GM18502 (cell line): ENCODE measurements at regions not wholly inside any gene's neighbourhood (a gene's known extent, or its start where the extent isn't known, plus 50 kb on each side); places are given as distances from the start of the nearest gene placed in this dataset.

ENCODE experiments used
- ATAC-seq: cut with Tn5 transposase; IDR thresholded peaks from one replicate; pipeline ENCODE4 v1.9.1; 2021; ENCODE audit warnings: mild to moderate bottlenecking; ENCODE audit not compliant: unreplicated experiment, poor library complexity

DNA sequence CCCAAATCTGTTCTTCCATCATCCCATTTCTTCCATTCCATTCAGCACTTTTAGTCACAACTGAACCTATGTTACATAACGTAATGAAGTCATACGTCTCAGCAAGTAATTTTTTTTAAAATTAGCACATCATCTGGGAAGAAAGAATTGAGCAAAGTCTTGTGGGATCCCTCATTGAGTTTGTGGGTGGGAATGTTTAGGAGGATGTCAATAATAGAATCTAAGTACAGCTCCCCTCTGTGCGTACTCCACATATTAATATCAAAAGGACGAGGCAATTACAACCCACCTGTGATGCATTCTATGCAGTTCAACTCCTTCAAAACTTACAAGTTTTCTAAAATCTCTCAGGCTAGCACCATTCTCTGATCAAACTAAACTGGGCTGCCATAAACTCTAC is 526.3 kb downstream of the AGTPBP1 start:
- no peak for ATAC-seq

DNA sequence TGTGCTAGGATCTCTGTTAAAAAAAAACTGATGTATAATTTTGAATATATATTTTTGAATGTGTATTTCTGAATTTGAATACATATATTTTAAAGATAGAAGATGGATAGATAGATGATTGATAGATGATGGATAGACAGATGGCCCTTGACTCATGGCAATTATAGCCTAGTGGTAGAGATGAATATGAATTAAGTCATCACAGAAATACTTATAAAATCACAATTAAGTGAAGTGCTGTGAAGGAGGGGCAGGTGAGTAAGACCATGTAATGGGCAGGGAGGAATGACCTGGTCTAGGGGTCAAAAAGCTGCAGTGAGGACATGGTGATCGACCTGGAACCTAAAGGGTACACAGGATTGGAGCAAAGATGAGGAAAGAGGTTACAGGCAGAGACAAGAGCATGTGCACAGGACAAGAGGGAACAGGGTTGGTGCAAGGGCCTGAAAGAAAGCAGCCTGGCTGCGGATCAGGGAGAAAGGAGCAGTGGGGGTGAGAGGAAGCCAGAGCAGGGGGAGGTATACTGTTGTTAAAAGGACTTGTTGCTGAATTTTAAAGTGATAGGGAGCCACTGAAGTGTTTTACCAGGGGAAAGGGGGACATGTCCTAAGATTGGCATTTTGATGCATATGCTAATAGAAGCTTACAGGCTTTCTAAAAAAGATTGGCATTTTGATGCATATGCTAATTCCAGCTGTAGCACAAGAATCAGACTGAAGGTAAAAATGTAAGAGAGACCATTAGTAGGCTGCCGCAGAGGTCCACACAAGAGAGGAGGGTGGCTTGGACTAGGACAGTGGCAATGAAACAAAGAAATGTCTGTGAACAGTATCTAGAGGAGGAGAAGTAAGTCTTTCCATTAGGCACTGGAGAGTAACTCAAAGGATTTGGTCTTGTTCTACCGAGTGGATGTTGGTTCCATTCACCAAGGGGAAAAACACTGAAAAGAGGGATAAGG is 527.8 kb downstream of the AGTPBP1 start:
- ATAC-seq, result no peak

DNA sequence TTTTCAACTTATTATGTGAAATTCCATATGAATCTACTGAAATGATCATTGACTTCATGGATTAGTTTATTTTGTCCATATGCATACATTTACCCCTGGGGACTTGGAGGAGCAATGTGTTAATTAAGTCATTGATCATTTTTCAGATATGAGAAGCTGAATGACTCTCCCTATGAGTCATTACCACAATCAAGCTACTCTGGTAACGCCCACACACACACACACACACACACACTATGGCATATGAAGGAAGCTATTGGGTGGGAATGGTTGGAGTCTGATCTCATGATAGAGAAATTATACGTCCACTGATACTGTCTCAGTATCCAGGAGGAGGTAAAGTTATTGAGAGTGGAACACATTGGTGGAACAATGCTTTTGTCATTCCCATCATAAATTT is 528.9 kb downstream of the AGTPBP1 start:
- no peak for ATAC-seq

DNA sequence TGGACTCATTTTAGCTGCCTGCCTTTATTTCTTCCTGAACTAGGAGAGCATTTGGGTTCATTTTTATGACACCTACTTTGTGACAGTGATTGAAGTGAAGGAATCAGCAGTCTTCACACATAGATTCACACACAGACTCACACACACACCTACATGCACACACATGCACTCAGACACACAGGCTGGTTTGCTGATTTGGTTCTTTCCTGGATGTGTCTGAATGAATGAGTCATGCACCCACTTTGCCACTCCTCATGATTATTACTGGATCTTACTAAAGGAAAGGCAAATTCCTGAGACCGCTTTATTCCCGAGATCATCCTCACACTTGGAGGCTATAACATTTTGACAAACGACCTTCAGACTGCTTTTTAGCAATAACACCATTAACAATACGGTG is 529.5 kb downstream of the AGTPBP1 start:
- ATAC-seq, result no peak

DNA sequence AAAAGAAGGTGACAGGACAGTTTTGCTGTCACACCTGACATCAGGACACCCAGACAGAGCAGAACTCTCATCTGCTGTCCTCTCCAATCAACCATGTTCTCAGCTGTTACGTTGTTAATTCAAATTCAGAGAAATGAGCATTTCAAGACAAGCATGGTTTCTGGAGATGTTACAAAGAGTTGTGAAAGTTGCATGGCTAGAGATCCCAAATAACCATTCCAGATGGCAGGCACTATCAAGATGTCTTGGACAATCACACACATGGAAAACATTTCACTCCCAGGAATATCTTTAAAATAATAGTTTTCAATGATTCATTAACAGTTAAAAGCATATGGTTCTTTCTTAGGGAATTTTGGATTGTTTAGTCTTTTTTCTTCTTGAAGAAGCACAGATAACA is 533.1 kb downstream of the AGTPBP1 start:
- no peak for ATAC-seq

DNA sequence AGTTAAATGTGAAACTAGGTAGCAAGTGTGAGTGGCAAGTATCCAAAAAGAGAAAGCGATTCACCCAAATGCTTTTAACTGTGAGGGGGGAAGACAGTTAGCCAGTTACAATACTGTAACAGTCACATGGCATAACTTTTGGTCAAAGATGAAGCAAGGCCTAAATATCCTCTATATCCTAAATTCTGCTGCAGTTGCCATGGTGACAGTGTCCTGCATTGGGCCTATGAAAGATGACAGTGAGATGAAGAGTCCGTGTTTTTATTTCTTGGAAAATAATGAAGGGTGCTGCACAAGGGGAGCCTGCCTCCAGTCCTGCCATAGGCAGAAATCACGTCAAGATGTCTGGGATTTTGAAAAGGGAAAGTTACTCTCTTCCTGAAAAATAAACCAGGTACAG is 534.6 kb downstream of the NTRK2 start:
- ATAC-seq, result no peak

DNA sequence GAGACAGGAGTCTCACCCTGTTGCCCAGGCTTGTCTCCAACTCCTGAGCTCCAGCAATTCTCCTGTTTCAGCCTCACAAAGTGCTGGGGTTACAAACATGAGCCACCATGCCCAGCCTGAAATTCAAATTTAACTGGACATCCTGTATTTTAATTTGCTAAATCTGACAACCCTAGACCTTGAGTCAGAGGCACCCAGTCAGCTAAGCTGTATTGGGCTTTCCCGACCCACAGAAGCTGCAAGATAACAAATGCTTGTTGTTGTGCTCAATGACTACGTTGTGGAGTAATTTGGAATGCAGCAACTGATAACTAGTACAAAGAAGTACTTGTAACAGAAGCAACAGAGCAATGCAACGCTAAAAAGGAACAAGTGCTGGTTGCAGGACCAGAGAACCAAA is 533.1 kb downstream of the NTRK2 start:
- no peak for ATAC-seq

DNA sequence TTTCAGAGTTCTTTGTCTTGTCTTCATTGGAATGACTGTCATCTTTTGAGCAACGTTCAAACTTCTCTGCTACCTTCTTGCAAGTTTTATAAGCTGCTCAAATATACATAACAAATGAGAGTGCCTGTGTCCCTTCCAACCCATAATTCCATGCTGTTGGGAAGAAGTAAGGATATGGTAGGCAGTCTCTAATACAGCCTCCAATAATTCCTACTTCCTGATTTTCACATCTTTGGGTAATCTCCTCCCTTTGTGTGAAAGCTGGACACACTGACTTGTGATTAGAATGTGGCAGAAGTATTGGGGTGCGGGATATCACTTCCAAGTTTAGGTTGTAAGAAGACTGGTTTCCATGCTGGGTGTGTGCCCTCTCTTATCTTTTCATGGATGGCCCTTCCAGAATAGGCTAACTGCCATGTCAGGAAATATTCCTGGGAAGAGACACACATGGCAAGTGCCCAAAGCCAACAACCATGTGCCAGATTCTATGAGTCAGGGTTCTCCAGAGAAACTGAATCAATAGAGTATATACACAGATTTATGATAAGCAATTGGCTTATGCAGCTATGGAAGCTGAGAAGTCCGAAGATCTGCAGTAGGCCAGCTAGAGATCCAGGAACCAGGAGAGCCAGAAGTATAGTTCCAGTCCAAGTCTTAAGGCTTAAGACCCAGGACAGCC is 531.3 kb downstream of the NTRK2 start:
- no peak for ATAC-seq

DNA sequence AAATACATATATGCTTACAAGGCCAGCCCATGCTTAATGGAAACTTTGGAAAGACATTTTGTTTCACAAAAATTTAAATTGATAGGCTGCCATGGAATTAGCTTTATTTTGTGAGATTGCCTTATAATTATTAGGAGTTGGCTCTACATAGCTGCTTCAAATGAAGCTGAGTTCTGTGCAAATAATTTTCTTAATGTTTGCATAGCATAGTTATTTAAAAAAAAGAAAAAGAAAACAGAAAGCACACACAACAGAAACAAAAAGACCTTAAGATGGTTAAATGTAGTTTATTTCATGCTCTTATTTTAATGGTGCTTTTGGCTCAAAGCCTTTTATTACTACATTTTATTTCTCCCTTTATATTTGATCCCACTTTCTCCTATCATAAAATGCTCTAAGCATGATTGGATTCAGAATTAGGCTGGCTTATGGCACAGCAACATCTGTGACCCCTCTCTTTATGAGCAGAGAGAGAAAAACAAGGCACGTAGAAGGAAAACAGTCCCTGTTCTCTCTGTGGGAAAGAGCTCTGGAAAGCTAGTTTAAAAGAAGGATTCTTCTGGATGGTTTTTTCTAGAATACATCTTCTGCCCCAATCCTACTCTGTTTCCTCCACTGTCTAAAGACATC is 530.5 kb downstream of the NTRK2 start:
- ATAC-seq, result no peak

DNA sequence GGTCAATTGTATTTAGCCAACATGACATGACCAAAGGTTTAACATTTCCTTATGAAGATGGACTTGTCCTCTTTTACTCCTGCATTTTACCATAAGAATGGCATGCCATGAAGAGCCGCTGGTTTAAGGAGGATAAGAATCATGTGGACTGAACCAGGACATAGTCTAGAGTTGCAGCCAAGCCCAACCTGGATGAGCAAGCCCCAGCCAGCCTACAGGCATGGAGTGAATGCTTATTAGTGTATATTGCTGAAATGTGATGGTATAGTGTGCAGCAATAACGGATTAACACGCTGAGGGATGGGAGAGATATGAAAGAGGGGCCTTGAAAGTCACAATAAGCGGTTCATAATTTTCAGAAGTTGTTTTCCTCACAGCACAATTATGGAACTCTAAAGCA is 523.2 kb downstream of the NTRK2 start:
- ATAC-seq, result no peak

DNA sequence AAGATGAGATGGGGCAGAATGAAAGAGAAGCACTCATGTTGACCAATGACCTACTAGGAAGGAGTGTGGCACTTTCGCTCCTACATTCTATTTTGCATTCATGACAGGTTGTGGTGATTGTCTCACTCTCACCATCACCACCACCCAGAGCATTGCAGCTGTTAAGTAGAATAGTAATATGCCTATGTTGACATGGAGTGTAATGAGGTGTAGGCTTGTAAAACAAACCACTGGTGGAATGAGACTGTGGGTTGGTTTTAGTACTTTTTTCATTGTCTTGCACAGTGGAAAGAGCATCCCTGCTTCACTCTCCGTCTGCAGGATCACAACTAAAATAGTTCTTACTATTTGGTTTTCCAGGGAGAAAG is 516.7 kb downstream of the NTRK2 start:
- ATAC-seq, result no peak

DNA sequence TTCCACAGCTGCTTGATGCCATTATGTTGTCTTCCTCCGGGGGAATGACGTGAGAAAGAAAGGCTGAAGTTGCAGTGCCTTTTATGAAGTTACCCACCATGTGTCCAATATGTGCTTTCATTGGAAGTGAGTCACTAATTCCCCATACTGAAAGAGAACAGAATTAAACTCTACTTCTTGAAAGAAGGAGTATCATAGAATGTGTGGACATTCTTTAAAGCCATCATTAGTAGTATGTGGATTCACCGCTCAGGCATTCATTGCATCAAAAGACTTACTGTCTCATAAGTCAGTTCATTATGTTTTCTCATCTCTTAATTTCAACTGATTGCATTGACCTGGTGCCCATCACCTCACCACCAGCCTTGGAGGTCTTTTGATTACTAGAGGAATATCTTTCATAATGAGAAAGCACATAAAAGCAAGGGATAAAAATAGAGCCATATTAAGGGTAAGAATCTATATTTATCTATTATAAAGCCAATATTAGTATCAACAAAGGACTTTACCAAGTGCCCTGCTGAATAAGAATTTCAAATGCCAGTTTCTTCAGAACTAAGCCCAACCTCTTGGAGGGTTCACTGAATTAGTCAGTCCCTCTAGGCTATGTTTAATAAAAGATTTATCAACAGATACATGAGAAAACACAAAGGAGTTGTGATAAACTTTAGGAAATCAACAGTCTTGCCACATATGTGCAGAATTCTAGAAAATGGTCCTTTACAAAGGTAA is 516.1 kb downstream of the NTRK2 start:
- no peak for ATAC-seq

DNA sequence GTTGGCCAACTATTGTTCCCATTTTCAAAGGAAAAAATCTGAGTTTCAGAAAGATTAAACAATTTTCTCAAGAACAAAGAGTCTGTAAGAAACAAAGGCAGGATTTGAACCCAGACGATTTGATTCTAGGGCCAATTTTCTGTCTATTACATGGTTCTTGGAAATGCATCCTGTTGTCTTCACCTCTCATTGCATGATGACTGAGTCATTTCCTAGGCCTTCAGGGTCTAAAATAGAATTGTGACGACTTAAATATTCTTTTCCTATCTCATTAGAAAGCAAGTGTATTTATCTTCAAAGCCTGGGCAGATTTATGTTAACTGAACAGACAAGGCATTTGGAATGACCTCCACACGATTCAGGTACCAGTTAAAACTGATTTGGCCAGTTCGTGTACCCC is 512.9 kb downstream of the NTRK2 start:
- no peak for ATAC-seq

DNA sequence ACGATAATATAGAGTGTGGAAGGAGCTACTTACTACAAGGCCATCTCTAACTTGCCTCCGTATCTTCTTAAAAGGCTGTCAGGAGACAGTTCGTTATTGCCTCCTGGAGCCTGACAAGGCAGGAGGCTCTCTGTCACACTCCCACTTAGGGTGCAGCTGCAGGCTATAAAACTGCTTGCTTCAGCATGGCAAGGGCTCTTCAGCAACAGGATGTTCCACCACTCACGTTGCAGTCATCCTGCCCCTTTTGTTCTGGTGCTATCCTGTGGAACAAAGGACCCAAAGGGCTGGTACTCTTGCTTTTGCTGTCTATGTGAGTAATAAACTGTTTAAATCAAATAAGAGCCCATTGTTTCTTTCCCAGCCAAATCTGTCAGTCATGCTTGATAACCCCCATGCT is 508.9 kb downstream of the NTRK2 start:
- no peak for ATAC-seq

DNA sequence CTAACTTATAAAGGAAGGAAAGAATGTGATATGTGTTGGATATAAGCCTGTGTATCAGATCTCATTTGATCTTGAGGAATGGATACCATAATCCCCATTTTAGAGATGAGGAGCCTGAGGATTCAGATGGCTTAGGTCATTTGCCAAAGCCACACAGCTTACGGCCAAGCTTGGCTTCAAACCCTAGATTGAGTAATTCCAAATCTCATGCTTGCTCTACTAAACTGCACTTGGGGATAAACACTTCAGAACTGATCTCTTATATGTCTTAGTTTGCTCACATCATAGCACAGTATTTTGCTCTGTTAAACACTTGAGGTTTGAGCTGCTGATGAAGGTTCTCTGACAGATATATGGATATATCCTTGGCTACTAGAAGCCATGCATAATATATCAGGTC is 504.4 kb downstream of the NTRK2 start:
- ATAC-seq, result no peak

DNA sequence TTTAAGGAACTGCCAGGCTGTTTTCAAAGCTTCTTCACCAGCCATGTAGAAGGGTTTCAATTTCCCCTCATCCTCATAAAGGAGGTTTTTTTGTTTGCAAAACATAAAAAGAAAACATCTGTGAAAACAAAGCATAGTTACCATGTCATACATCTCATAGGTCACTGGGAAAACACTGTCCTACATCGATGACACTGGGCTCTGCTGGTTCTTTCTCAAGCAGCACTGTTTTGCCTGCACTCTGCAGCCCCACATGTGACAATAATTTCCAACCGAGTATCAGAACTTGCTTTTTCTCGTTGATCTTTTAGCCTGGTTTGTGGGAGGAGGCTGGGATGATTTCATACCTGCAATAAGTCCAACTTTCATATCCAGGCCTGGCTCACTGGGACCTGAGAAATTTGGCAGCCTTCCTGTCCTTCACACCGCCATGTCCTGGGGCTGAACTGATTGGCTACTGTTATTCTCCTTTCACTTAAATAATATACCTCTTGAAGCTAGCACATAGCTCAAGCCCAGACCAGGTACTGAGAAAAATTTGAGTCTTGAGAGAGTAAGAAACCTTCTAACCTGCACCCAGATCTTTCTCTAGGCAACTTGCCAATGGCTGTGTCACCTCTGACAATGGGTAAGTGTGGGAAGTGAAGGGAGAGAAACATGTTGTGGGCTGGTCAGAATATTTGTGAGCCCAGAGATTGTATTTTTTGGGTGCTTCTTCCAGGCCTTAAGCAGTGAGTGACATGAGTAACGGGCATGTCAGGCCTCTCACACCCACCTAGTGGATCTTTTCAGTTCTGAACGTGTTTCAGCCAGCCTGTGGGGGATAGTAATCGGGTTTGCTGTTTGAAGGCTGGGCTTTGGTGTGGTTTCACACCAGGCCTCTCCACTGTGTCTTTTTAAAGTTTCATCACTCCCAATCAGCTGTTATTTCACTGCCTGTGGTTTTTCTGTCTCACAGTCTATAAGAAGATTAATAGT is 502.8 kb downstream of the NTRK2 start:
- no peak for ATAC-seq

DNA sequence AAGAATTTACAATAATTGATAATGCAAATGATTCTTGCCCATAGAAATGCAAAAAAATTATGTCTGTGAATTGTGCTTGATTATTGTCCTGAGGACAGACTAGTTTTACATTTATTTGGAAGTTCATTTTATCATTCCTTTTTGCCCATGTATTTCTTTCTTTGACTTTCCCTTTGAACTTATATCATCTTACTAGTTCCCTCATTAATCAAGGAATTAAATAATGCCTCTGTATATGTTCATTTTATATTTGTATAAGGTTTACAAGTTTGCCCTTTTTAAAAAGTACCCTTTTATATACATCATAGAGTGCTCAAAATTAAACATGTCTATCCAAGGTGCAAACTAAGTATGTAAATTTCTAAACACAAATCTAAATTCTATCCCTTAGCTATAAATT is 501.6 kb downstream of the NTRK2 start:
- ATAC-seq, result no peak

DNA sequence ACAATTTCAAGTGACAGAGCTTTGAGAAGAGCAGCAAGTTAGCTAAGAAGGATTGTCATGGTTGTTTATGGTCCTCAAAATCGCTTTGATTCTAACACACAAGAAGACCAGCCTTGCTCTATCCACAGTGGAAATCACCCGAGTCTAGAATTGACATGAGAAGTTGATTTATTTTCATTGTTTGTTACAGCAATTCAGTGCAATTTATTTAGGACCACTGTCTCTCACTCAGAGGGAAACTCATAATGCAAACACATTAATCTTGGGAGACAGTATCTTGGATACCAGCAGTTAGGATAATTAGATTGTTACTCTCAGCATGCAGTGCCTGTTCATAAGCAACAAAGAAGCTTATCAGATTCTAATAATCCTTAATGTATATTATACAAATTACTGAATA is 498.9 kb downstream of the NTRK2 start:
- no peak for ATAC-seq

DNA sequence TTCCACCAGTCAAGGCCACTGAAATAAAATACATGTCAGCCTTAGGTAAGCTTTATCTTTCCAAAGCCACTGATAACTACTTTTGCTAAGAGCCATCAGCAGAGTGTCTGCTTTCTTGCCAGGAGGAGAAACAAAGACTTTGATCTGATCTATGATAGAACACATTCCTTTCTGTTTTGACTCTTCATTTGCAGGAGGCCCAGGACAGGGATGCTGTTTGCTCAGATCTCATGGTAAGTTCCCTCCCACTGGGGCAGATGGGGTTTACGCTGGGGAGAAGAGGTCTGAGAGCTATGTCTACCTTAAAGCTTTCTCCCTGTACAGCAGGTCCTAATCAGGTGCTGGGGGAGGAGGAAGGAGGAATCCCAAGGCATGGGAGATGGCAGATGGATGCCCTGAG is 497.6 kb downstream of the NTRK2 start:
- ATAC-seq, result no peak

DNA sequence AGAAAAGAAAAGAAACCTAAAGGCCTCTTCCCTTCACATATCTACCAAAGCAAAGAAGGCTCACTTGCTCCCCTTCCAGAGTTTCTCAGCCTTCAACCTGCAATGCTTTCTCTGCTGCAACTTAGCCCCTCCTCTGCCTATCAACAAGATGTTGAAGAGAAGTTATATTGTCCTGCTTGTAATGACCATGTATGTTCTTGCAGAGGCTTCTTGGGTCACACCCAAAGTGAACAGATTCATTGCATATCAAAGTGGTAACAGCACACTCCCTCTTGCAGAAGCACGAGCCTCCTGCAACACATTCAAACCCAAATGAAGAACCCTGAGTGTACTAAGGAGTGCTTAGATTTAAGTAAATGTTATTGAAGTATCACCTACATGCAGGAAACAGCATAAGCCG is 494.3 kb downstream of the NTRK2 start:
- no peak for ATAC-seq
